ENCODE measurements at regions not wholly inside any gene's neighbourhood (a gene's known extent, or its start where the extent isn't known, plus 50 kb on each side); places are given as distances from the start of the nearest gene placed in this dataset.

GRCh38 chr6:79755967-79756366 is 124.8 kb downstream of the SH3BGRL2 start:
- WGBS (ENCODE audit: missing lambda C conversion rate), result 30% methylated on average over 3 of the region's 4 CpGs
- CTCF ChIA-PET, result interaction anchor here (0.5 kb wide), 1 partner anchor 1367 kb away, joined by 3 read pairs; no protein-coding TSS in a partner anchor
- no peak for DNase-seq (ENCODE audit: low read depth in 1 of 2, low spot score in 1 of 2)

More at GRCh38 chr6:79755967-79756366, 124.8 kb downstream of the SH3BGRL2 start:
- H3K27ac ChIP-seq, result no peak overlapping the region
- no peaks in the 10 kb centered on the region for H3K4me1 ChIP-seq
- no peak overlapping the region for H3K4me2 ChIP-seq
- no peaks in the 10 kb centered on the region for H3K9me3 ChIP-seq
- ATAC-seq (no peak), FAIRE-seq (no peak)
- TF ChIP-seq ZSCAN20 (CRISPR knock-in tag; IDR thresholded peaks at IDR 0.05) (no peak), TP53 (CRISPR knock-in tag; IDR thresholded peaks at IDR 0.05) (no peak), BHLHE40 (IDR thresholded peaks at IDR 0.05; ENCODE audit: low read depth, low read length) (no peak), KDM5A (IDR thresholded peaks at IDR 0.05) (no peak), FOSL2 (IDR thresholded peaks at IDR 0.05) (no peak), FOSL2 (CRISPR knock-in tag; IDR thresholded peaks at IDR 0.05) (no peak), RARB (CRISPR knock-in tag; IDR thresholded peaks at IDR 0.05) (no peak), CBX8 (IDR thresholded peaks at IDR 0.05) (no peak), ZC3H11A (IDR thresholded peaks at IDR 0.05) (no peak), ESRRA (IDR thresholded peaks at IDR 0.05; ENCODE audit: borderline replicate concordance, low read length) (no peak), ELK1 (IDR thresholded peaks at IDR 0.05; ENCODE audit: low read depth, low read length) (no peak), KDM1A (IDR thresholded peaks at IDR 0.05; ENCODE audit: low read depth) (no peak)
- TF ChIP-seq, protein P1, sequence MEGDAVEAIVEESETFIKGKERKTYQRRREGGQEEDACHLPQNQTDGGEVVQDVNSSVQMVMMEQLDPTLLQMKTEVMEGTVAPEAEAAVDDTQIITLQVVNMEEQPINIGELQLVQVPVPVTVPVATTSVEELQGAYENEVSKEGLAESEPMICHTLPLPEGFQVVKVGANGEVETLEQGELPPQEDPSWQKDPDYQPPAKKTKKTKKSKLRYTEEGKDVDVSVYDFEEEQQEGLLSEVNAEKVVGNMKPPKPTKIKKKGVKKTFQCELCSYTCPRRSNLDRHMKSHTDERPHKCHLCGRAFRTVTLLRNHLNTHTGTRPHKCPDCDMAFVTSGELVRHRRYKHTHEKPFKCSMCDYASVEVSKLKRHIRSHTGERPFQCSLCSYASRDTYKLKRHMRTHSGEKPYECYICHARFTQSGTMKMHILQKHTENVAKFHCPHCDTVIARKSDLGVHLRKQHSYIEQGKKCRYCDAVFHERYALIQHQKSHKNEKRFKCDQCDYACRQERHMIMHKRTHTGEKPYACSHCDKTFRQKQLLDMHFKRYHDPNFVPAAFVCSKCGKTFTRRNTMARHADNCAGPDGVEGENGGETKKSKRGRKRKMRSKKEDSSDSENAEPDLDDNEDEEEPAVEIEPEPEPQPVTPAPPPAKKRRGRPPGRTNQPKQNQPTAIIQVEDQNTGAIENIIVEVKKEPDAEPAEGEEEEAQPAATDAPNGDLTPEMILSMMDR (IDR thresholded peaks at IDR 0.05), result no peak
- H3K4me3 ChIP-seq, result no peak overlapping the region
- POLR2A ChIA-PET, result no interaction called here
